ENCODE measurements at regions not wholly inside any gene's neighbourhood (a gene's known extent, or its start where the extent isn't known, plus 50 kb on each side); places are given as distances from the start of the nearest gene placed in this dataset.
A peak's percentile ranks its signal among the peaks of the same experiment; 100 is the strongest.

DNA sequence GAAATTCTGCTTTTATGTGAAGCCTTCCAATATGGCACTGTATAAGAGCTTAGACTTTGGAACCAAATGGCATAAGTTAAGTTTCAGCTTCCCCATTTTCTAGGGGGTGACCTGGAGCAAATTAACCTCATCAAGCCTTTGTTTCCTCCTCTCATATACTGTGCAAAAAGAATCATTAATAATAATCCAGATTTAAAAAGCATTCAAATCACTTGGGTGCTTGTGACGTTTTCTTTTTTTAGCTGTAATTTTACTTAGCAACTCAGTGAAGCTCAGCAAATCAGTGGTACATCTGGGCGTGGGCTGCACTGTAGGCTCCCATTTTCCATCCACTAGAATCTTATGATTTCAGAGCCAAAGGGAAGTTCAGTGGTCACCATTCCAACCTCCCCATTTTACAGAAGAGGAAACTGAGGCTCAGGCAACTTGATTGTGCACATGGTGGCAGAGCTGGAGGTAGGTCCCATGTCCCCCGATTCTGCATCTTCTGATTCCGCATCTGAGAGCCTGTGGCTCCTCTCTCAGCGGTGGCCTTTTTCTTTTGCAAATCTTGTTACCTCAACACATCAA, 131.2 kb downstream of the SNAPC1 start:
- DNase-seq (ENCODE audit: low spot score) (no peak), FAIRE-seq (no peak)

DNA sequence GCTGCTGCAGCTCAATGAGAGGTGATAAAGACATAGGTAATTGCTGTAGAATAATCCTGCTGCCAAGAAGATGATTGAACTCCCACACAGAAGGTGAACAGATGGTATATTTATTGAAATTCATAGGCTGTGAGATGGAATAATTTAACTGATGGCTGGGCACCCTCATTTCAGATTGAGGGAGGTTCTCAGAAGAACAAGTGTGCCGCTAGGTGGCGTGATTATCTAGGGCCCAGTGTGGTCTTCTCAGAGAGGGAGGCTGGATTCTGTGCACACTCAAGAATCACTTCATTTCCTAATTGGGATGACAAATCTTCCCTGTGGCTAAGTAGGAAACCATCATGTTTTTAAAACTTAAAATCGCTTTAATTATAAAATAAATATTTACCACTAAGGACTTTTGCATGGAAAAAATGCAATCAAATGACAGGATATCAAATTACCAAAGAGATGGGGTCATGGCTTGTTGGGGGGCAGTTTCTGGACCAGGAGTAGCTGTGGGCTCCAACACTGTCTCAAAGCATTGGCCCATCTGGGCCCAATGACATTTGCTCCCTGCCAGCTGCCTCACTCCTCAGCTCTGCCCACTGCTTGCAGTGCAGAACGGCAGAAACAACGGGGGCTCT, 132.3 kb downstream of the SNAPC1 start:
- FAIRE-seq (peak; percentile 92), DNase-seq (ENCODE audit: low spot score) (peak; percentile 84)

DNA sequence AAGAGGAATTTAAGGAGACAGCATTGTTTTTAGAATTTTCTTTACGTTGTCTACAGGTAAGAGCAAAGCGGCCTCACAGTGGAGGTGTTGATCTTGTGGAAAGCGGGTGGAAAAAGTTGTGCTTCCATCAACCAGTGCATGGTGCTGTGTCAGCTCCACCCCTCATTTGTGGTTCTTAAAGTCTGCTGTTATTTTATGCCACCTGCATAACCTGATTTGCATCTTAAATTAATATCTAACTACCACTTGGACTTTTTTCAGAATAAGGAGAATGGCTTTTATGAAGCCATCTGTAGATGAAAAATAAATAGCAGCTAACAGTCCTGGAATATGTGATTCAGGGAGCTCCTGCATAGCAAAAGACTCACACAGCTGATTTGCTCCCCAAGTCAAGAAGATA, 135.1 kb downstream of the SNAPC1 start:
- DNase-seq (ENCODE audit: low spot score) (no peak), FAIRE-seq (peak; percentile 20)

DNA sequence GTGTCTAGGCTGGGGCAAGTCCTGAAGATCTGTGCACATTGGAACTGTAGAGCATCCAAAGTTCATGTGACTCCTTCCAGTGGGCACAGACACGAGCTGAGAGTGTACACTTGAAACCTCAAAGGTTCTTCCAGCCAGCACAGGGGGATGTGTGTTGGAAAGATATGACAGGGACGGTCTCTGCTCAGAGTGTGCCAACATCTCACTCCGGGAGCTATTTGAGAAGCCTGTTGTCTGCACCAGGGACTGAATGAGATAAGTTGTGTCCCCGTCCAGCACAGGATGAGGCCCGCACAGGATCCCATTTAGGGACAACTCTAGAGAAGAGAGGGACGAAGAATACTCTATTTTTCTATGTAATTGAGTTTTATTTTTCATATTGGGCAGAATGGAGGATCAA, 136.3 kb downstream of the SNAPC1 start:
- FAIRE-seq (no peak), DNase-seq (ENCODE audit: low spot score) (no peak)

DNA sequence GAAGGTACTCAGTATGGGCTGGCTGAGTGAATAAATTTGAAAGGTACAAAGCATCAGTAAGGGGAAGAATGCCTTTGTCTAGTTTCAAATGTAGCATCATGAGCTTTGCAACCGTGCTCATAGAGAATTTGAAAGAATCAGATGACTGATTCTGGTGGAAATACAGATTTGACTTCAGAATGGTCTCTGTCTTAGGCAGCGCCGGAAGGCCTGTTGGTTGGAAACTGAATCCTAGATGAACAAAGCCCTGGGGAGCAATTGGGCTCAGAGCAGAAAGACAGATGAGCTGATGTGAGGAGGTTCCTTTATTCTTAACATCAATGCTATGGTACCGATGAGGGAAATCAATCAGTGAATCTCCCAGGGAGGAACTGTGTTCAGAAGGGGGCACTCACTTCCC, 137.3 kb downstream of the SNAPC1 start:
- DNase-seq (ENCODE audit: low spot score) = no peak
- no peak for FAIRE-seq

DNA sequence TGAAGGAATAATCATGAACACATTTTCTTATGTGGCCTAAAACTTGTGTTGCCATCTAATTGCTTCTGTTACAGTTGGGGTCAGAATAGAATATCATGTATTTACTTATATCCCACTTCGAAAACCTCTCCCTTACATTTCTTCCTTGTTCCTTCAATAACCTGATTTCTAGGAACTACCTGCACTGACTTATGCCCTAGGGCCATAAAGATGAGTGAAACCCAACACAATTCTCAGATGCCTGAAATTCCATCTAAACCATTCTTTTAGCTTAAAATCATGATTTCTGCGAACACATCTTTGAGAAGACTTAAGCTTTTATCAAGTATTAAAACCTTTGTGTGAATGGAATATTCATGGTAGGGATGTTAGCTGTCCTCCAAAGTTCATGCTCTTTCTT, 142.7 kb downstream of the SNAPC1 start:
- no peak for DNase-seq (ENCODE audit: low spot score)
- FAIRE-seq = peak; percentile 68

DNA sequence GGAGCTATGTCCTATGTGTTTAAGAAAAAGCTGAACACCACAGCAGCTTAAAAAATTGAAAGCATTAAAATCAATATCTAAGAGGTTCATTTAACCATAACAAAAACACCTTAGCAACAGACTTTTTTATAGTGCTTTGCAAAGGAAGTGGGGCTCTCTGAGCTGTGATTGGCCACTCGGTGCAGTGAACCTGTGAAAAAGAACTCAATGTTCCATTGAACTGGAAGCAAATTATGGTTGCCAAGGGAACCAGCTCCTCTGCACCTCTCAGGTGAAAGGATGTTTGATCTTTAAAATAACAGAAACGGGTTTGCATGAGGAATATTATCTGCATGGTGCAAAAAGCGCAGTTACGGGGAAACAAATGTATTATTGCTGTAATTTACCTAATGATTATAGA, 149.4 kb downstream of the SNAPC1 start:
- no peak for DNase-seq (ENCODE audit: low spot score)
- FAIRE-seq = peak; percentile 37

DNA sequence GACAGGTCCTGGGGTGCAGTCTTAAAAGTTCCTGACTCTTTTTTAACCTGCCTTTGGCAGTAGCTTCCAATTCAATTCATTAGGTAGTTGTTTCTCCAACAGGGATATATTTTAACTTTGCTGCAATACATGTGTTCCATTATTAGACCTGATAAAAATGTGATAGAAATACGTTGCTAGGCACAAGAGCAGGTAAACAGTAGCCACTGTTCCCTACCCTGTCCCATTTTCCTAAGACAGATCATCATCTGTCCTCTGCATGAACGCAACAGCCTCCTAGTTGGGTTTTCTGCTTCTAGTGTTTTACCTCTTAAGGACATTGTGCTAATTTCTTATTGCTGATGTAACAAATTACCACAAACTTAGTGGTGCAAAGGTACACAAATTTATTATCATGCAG, 156.8 kb downstream of the SNAPC1 start:
- no peak for DNase-seq (ENCODE audit: low spot score)
- peak; percentile 75 for FAIRE-seq

DNA sequence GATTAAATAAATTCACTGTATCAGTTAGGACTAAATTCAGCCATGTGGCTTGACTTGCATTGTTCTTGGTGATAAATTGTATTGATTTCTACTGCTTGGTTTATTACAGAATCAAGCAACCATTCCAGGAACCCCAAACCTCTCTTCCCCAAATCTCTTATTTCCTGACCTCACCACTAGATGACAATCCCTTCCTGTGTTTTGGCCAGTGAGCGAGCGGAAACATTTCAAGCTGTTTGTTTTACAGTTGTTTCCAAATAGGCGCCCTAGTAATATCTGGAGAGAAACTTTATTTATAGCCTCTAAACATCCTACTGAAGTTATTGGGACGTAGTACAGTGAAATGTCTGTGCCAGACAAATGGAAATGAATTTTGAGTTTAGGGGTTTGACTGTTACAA, 161.1 kb downstream of the SNAPC1 start:
- DNase-seq (ENCODE audit: low spot score) (no peak), FAIRE-seq (no peak)

DNA sequence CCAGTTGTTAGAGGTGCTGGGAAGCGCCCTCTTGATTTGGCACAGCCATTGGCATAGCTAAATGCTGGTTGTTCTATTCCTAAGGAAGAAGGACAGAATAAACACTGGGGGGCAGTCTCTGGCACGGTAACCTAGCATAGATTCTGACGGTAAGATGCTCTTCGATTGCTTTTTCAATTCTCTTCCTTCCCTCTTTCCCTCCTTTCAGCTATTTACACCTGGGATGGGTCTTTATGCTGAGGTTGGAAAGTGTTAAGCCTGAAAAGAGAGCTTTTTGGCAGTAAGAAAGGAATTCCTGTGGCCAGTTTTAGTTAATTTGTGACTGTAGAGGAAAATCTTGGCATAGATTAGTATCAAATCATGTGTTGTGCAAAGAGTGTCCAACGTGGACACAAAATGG, 162.8 kb downstream of the SNAPC1 start:
- peak; percentile 65 for FAIRE-seq
- DNase-seq (ENCODE audit: low spot score) = peak; percentile 50

DNA sequence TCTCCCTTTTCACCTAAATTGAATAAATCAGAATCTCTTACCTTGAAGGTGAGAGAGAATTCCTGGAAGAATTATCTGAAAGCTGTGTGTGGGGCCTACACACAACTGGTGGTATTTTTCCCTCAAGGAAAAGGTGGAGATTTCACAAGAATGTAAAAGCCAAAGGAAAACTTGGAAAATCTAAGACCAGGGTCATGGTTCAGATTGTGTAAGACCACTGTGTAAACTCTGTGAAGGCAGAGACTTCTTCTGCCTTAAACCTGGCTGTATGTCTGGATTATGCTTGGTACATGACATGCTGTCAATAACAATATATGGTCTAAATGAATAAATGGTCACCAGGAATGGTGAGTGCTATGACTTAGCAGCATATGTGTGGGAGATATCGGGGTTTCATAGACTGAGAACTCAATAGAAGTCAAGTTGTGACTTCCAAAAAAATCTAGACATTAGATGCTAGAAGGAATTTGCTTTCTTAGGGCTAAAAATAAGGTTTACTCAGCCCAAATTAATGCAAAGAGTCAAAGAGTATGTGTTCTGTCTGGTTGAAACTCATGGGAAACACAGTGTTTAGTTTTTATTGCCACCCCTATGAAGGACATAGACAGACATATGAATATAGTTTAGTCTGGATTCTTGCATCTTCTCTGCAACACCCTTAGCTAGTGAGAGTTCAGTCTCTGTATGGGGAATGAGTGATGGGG, 163.7 kb downstream of the SNAPC1 start:
- DNase-seq (ENCODE audit: low spot score) (no peak), FAIRE-seq (peak; percentile 81)

DNA sequence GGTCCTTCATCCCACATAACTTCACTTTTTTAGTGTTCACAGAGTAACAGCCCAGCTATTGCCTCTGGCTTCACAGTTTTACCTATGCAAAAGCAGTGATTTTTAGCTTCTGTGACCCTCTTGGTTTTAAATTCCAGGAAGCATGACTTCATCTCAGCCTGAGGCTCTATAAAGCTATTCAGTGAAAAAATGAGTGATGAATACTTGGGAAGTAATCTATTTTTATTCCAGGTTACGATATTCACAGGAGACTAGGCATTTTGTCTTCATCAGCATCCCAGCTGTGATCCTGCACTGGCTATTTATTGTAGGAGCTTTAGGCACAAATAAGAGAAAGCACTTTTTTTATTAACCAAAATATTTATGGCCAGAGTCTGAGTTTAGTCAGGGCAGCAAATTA, 164.8 kb downstream of the SNAPC1 start:
- DNase-seq (ENCODE audit: low spot score) (peak; percentile 63), FAIRE-seq (peak; percentile 23)

DNA sequence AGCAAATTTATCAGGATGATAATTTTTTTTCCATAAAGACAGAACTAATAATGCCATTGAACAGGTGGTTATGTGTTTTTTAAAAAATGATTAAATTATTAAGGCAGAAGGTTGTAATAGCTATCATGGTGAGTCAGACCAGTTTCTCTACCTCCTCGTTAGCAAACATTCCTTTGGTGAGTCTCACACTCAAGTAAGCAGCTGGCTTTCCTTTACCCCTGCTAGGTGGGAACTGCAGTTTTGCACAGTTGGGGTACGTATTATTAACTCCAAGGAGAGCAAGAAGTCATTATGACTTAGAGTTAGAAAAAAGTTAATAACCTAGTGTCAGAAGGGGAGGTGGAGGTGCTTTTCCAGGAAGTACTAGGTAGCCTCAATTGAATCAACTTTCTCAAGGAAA, 165.3 kb downstream of the SNAPC1 start:
- DNase-seq (ENCODE audit: low spot score) = peak; percentile 80

DNA sequence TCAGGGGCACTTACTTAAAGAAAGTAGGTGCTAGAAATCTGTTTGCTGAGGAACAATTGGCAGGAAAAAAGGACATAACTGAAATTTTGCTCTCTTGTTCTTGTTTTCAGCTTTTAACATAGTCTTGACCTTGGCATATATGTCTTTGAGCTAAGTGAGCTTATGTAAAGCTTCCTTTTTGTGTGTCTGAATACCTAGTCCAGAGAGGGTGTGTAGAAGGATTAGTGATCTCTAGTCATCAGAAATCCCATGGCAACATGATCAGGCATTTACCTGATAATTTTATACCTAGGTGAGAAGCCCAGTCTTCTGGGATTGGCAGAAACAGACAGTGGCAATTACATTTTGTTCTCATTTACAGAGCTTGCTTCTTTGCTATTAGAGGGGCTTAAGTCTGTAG, 166.1 kb downstream of the SNAPC1 start:
- FAIRE-seq (no peak), DNase-seq (ENCODE audit: low spot score) (no peak)

More for the DNA sequence above, 165.3 kb downstream of the SNAPC1 start:
- peak; percentile 87 for FAIRE-seq

DNA sequence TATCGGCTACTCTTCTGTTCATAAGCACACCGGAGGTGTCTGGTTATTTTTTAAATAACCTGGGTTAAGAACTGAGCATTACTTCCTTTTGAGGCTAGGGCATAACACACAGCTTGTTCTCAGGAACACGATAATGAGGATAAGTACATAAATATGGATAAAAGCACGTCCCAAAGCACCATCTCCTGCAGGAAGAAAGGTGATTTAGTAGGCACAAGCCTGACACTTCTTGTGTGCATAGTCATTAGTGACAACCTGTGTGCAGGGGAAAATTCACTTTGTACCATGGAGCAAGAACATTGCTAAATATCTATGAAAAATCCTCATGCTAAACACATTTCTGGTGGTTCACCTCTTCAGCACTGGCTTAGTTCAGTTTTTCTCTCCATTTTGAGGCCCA, 166.5 kb downstream of the SNAPC1 start:
- peak; percentile 96 for FAIRE-seq
- no peak for DNase-seq (ENCODE audit: low spot score)

DNA sequence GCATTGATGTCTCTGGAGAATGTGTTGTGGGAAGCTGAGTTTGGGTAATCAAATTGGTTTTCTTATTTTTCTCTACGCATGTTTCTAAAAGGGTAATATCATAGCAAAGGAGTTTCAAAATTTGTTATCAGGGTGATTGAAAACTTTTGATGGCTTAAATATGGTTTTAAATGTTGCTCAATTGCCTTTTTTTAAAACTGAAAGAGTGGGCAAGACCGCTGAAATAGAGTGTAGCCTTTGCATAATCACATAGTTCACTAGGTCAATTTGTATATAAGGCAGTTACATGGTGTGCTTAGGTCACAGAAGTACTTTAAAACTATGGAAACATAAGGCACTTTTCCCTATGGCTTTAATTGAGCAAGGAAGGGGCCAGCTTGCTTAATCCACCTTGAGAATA, 167.4 kb downstream of the SNAPC1 start:
- FAIRE-seq (peak; percentile 9), DNase-seq (ENCODE audit: low spot score) (no peak)

DNA sequence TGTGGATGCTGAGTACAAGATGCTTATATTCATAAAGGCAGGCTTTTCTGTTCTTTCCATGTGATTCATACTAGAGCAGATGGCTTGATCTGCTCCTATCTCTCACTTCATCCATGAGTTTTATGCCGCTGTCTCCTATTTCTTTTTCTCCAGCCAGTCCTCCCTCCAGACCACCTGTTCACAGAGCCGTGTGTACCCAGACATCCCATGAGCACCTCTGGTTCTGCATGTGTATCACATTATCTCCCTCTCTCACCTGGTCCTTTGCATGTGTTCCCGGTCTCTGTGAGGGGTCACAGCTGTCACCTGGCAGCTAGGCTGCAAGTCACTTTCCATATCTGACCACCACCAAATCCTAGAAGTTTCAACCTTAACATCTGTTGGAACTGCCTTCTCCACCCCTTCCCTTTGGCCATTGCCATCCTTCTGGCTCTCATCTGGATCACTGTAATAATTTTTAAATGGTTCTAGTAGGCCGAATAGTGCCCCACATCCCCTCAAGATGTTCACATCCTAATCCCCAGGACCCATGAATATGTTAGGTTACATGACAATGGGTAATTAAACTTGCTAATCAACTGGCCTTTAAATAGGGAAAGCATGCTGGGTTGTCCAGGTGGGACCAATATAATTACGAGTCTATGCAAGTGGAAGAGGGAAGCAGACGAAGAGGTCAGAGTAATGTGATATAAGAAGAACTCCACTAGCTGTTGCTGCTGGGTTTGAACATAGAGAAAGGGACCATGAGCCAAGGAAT, 168.1 kb downstream of the SNAPC1 start:
- FAIRE-seq (peak; percentile 94), DNase-seq (ENCODE audit: low spot score) (no peak)

DNA sequence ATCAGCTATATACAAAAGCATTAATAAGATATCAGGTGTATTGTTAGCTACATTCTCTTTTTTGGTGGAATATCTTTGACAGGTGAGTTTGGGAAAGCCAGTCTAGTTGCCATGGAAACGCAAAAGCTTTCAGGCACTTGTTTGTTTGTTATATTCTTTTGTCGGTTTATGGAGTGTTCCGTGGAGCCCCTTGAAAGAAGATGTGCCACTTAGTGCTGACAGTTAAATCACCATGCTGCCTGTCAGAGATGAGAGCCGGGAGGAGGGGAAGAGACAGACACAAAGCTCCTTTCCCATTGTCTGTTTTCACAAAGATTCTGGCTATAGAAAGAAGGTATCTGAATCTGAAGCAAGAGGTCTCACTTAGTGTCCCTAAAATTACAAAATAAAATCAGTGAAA, 170.8 kb downstream of the SNAPC1 start:
- DNase-seq (ENCODE audit: low spot score) (no peak), FAIRE-seq (no peak)

DNA sequence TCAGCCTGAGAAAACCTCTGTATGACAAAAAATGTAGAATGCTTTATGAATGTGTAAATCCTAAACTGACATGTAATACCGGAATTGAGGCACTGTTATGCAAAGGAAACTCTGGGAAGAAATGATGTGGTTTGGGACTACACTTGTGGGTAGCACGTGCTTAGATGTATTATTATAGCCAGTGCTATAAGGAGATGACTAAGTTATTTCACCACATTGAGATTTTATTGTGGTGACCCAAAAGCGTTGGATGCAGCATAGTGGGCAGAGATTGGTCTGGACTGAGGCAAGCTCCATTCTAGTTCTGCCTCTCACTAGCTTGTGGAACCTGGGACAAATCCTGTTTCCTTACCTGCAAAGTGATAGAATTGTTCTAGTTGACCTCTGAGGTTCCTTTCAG, 172.2 kb downstream of the SNAPC1 start:
- FAIRE-seq (peak; percentile 94), DNase-seq (ENCODE audit: low spot score) (peak; percentile 67)

DNA sequence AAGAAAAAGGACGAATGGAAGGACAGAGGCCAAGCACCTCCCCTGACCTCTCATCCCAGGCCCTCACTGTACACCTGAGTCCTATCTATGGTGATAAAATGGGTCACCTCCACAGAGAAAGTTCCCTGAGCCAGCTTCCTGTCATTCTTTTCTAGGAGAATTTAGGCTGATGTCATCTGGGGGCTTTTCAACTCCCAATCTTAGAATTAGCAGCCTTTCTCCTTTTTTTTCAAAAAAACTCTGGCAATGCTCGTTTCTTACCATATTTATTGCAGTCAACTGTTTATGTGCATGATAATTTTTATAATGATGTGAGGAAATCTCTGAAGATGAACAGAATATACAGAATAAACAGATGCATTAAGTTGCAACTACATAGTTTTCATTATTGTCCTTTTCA, 177.6 kb downstream of the SNAPC1 start:
- no peak for DNase-seq (ENCODE audit: low spot score)
- FAIRE-seq = no peak

DNA sequence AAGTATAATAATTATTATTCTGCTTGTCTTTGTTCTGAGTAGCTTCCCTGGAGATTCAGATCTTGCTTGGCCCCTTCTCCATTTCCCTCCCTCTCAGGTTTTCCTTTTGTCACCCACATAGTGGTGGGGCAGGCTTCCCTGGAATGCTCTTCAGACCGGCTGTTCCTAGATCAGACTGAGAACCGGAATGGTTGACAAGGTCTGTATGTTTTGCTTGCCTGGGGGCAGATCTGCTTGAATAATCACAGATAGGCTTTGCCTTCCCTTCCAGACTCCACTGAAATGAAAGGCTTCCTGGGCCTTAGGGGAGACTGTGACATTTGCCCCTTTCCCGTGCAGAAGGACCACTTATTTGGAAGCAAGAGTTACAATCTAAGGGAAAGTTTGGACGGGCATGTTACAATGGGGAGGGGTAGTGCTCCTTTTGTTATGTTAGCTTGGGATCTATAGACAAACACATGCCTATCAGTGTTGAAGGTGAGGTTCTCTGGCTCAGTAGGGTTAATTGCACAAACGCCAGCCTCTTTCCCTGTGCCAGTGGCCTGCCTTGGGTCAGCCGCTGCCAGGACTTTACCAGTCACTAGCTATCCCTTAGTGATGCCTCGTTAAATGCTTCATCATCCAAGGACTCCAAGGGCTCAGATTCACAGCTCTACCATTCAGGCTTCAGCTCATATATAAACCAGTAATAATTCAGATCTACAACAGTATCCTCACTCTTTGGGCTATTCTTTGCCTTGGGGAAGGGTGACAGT, 178.6 kb downstream of the SNAPC1 start:
- no peak for DNase-seq (ENCODE audit: low spot score)
- peak; percentile 50 for FAIRE-seq
